NCI-H446 treated with DMSO at 0.1 percent for 48 hours (cell line): ENCODE measurements at regions not wholly inside any gene's neighbourhood (a gene's known extent, or its start where the extent isn't known, plus 50 kb on each side); places are given as distances from the start of the nearest gene placed in this dataset.
"Not testable (repeated sequence)": the region's sequence is repeated elsewhere in the genome, so short reads cannot be mapped to it uniquely, and the experiment has no call there.

Source experiments
- DNase-seq: peaks from one replicate; lab custom pipeline; 2025; lab: John Stamatoyannopoulos, UW

DNA sequence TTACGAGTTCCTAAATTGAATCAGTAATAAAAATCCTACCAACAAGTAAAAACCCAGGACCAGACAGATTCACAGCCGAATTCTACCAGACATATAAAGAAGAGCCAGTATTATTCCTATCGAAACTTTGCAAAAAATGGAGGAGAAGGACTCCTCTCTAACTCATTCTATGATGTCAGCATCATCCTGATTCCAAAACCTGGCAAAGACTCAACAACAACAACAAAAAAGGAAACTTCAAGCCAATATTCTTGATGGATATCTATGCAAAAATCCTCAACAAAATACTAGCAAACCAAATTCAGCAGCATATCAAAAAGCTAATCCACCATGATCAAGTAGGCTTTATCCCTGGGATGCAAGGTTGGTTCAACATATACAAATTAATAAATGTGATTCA lies 84.6 kb upstream of the ADRB2 start:
- not testable (repeated sequence) for DNase-seq

DNA sequence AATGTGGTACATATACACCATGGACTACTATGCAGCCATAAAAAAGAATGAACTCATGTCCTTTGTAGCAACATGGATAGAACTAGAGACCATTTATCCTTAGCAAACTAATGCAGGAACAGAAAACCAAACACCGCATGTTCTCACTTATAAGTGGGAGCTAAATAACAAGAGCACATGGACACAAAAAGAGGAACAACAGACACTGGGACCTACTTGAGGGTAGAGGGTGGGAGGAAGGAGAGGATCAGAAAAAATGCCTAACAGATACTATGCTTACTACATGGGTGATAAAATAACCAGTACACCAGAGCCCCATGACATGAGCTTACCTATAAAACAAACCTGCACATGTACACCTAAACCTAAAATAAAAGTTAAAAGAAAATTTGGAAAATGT lies 82.0 kb upstream of the ADRB2 start:
- DNase-seq, result not testable (repeated sequence)

DNA sequence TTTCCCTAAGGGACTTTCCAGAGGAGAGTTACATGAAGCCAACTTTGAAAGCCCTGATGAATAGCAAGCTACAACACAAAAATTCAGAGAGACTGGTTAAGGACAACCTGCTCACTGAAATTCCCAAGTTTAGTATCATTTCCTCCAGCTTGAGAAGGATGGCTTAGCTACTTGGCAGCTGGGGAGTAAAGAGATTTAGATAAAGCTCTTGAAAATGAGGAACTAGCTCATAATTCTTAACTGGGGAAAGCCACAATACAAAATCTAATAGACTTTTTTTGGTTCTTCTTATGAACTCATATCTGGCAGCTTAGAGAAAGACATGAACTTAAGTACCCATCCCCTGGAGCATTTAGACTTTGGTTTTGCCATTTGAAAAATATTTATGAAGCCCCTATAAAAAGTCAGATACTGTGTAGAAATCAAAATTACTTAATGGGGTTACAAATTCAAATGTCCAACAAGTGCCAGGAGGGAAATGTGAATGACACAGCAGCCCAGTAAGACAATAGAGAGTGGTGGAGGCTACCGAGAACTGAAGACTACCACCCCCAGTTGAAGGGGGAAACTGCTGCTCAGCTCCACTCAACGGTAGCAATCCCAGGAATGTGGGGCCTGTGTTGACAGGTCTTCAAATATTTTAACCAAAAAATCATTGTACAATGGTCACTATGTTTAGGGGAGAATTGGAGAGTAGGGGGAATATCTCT lies 79.4 kb upstream of the ADRB2 start:
- DNase-seq, result no peak

DNA sequence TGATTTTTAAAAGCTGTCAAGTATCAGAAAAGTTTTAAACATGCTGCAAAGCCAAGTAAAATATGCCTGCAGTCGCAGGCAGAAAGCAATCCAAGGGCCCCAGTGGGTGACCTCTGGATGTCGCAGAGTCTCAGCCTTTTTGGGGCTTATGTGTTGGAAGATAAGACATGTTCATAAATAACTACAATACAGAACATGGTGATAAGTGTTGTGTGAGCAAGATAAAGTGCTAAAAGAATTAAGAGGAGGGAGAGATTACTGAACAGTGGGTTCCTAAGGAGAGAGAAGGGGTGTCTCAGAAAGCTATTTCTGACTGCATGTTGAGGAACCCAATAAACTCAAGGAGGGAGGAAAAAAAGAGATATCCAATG lies 78.9 kb upstream of the ADRB2 start:
- no peak for DNase-seq

DNA sequence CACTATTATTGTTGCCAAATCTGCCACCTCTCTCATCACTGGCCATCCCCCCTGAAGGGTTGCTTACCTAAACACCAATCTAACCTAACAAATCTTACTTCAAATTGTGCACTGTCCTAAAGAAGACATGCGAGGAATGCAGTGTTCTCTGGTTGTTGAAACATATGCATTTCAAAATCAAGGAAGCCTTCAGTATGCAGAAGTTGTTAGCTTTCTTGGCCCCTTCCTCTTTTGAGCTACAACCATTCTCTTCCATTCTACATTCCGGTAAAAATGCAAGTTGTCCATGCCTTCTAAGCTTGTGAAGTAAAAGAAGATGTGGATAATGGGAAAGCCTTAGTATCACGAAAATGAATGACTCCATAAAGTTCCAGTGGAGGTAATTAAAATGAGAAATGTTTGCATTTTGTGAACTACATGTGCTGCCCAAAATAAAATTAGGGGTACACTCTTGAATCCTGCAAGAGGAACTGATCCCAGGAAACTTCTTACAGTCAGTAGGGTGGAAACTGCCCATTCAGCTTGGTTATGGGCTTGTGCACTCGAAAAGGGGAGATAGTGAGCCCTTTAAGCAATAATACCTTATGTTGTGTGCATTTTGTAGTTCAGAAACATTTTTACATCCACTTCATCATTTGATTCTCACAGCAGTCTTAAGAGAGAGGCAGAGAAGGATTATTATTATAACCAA lies 77.6 kb upstream of the ADRB2 start:
- no peak for DNase-seq

DNA sequence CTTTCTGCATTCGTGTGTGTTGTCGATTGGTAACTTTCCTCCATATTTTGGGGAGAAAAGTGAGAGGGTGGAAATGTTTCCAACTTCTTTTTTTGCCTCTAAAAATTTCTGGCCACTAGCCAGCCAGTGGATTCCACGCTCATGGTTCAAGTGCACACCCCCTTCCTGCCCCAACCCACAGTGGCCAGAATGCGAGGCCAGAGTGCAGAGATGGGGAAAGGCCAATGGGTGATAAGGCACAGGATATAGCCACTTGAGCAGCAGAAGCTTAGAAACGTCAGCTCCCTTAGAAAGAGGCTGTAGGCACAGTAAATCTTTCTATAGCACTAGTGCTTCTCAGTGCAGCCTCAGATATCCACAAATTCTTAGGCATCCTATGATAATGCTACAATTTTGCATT lies 75.8 kb upstream of the ADRB2 start:
- DNase-seq, result no peak

DNA sequence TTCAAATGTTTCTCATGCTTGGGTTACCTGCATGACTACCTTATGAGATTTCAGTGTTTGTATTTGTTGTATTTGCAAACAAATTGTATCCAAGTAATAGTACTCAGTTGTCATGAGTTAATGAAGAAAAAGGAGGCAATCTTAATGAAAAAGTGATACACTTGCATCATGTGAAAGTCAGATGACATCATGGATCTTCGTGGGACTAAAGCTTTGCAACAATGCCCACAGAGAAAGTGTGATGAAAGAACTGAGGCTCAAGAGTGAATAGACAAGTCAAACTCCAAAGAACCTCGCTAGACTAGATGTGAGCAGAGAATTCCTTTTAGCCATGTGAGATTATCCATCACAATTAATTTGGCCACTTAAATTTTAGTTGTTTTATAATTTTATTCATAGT lies 75.4 kb upstream of the ADRB2 start:
- no peak for DNase-seq

DNA sequence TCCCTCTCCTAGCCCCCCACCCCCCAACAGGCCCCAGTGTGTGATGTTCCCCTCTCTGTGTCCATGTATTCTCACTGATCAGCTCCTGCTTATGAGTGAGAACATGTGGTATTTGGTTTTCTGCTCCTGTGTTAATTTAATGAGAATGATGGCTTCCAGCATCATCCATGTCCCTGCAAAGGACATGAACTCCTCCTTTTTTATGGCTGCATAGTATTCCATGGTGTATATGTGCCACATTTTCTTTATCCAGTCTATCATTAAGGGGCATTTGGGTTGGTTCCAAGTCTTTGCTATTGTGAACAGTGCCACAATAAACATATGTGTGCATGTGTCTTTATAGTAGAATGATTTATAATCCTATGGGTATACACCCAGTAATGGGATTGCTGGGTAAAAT lies 74.0 kb upstream of the ADRB2 start:
- DNase-seq, result not testable (repeated sequence)

DNA sequence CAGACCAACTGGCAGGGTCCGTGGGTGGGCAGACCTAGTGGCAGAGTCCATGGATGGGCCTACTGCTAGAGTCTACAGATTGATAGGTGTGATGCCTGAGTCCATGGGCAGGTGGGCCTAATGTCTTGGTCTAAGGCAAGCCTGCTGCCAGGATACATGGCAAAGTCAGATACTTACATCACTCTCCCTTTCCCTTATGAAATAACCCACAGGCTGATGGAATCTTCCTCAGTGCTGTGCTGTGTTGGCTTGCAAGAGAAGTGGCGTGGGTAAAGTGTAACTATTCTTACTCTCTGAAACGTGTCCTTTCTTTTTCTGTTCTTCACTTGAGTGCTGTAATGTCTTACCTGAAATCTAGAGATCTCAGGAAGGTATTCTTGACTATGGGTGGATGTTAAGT lies 67.3 kb upstream of the ADRB2 start:
- DNase-seq, result no peak

DNA sequence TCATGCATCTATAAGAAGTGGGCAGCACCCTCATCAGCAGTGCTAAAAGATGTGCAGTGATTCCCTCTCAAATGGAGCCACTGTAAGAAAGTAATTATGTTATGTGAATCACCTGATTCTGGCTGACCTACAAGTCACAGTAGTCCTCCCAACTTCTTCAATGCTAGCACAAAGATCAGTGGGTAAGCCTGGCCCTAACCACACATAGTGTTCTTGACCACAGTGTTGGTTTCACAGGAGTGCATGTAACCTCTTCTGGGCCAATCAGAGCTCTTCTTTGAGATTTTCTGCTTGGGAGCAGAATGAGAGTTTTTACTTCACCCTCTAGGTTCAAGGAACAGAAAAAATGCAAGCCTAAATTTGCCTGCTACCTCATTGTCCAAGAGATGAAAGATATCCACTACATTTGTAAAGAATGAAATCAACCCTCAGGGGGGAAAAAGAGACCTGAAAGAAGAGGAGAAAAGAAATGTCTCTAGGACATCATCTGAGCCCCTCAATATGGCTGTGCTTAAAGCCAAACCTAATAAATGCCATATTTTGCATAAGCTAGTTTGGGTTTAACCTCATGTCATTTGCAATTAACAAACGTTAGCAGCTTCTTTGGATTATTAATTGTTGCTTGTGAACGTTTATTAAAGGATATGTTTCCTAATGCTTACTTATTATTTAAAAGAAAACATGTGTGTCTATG lies 65.3 kb upstream of the ADRB2 start:
- no peak for DNase-seq

DNA sequence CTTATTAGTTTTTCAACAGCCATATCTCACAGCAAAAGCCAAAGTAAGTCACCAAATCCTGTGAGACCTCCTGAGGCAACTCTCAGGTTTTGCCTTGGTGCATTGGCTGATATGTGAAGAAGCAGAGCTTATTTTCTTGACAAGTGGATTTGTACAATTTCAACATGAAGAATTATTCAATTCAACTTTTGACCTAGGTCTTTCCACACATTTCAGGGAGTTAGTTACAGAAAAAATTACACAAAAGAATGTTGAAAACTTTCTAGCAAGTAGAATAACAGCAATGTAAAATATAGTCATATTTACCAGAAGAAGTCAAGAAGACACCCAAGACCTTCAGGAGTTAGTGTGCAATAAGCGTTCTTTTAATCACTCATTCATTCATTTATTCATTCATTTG lies 62.4 kb upstream of the ADRB2 start:
- no peak for DNase-seq

DNA sequence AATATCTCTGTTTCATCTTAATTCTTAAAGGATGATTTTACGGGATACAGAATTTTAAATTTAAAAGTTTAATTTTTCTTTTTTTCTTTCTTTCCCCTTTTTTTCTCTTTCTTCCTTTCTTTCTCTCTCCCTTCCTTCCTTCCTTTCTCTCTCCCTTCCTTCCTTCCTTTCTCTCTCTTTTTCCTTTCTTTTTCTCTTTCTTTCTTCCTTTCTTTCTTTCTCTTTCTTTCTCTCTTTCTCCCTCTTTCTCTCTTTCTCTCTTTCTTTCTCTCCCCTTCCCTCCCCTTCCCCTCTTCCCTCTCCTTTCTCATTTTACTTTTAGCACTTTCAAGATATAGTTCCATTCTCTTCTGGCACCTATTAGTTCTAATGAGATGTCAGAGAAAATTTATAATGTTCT lies 61.4 kb upstream of the ADRB2 start:
- no peak for DNase-seq

DNA sequence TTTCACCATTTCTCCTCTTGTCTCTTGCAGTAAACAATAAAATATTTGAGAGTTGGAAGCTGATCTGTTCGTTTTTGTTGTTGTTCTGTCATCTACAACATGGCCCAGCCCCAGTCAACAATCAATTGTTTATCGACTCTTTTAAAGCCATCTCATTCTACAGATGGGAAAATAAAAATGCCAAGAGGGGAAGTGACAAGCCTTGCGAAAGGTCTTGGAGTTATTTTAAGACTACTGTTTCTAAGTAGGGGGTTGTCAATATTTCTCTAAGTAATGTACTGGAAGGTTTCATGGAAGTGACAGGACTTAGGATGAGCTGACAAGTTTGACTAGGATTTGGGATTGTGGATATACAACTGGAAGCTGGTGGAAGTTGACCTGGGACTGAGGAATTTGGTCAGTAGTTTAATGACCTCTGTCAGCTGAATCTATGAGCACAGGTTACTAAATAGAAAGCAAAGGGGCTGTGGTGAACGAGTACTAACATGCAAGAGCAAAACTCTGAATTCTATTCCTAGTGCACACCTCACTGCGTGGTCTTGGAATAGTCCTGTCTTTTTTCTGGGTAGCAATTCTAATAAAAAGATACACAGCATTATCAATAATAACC lies 57.5 kb upstream of the ADRB2 start:
- DNase-seq, result no peak

DNA sequence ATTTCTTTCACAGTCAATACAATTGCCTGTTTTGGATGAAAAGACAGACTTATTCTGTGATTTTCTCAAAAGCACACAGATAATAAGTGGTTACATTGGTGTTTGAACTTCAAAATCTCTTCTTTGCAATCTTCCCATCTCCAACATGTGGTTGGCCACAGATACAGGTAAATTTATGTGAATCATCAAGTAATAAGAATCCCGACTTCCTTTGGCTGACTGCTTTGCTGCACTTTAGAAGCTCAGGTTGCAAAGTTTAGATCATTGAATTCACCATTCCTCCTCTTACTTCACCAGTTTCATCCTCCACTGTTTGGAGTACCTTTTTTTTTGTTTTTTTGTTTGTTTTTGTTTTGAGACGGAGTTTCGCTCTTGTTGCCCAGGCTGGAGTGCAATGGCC lies 56.5 kb upstream of the ADRB2 start:
- no peak for DNase-seq

DNA sequence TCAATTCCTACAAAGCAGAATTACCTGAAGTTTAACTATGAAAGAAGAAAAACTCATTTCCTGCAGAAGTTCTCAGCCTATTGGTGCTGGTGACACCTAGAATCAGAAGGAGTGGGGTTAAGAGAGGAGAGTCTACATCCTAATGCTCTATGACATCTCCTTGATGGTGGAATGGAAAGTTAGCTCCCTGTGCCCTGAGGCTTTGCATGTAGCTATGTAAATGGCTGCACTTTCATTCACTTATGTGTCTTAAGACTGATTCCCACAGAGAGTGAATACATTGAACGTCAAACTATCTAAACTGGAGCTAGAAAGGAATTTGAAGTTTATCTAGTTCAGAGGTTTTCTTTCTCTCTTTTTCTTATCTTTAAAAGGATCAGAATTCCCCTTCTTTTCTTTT lies 52.1 kb upstream of the ADRB2 start:
- no peak for DNase-seq

DNA sequence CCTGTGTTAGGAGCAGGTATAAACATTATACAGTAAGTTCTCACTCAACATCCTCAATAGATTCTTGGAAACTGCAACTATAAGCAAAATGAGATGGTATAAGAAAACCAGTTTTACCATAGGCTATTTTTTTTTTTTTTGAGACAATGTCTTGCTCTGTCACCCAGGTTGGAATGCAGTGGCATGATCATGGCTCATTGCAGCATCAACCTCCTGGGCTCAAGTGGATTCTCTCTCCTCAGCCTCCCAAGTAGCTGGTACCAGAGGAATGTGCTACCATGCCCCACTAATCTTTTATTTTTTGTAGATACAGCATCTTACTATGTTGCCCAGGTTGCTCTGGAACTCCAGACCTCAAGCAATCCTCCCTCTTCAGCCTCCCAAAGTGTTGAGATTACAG lies 50.1 kb upstream of the ADRB2 start:
- DNase-seq, result no peak
